PC-9 (cell line): ENCODE measurements at regions not wholly inside any gene's neighbourhood (a gene's known extent, or its start where the extent isn't known, plus 50 kb on each side); places are given as distances from the start of the nearest gene placed in this dataset.
A peak's percentile ranks its signal among the peaks of the same experiment; 100 is the strongest.

ENCODE experiments used
- BruUV-seq: library from RNA; stranded (reverse); fragments of 400-500 nt; replicated peaks from 2 replicates; lab custom pipeline; 2021; lab: Mats Ljungman, UMichigan
- CTCF ChIA-PET: fragments of 300-600 bp; sonication (Branson Sonifier 250); formaldehyde crosslinking; loops from one replicate; lab custom pipeline; 2022; ENCODE audit warnings: antibody characterized with exemption; lab: Charles Lee
- POLR2A ChIA-PET: fragments of 300-600 bp; sonication (Branson Sonifier 250); formaldehyde crosslinking; loops from one replicate; lab custom pipeline; 2022; ENCODE audit warnings: antibody characterized with exemption; ENCODE audit not compliant: unreplicated experiment; lab: Charles Lee
- DNase-seq, 2 experiments: peaks; one replicate each; pipeline versions ENCODE4 v3.0.0 to v3.0.0-alpha.2; 2015 to 2022; ENCODE audit warnings: mixed read lengths in 1 of 2
- H2AFZ ChIP-seq: fragments of 200-600 bp; sonication (generic); 2 replicates; pipeline ENCODE4 v1.8.1; 2017; ENCODE audit warnings: antibody characterized with exemption
- H3F3A ChIP-seq: fragments of 200-600 bp; sonication (generic); 2 replicates; pipeline ENCODE4 v1.8.1; 2017; ENCODE audit warnings: antibody characterized with exemption, mild to moderate bottlenecking, low read depth; ENCODE audit not compliant: insufficient read depth
- H3K27ac ChIP-seq: fragments of 200-600 bp; sonication (generic); 2 replicates; pipeline ENCODE4 v1.6.1; 2016; ENCODE audit warnings: mixed run types
- H3K27me3 ChIP-seq: fragments of 200-600 bp; sonication (generic); 2 replicates; pipeline ENCODE4 v1.6.1; 2016; ENCODE audit warnings: low read depth, mixed run types; ENCODE audit not compliant: insufficient read depth
- H3K36me3 ChIP-seq: fragments of 200-600 bp; sonication (generic); 2 replicates; pipeline ENCODE4 v1.6.1; 2016; ENCODE audit warnings: low read depth, mixed run types
- H3K4me1 ChIP-seq: fragments of 200-600 bp; sonication (generic); replicated peaks from 2 replicates; pipeline ENCODE4 v1.6.1; 2016; ENCODE audit warnings: mixed run types; ENCODE audit not compliant: insufficient read depth
- H3K4me2 ChIP-seq: fragments of 200-600 bp; sonication (generic); 2 replicates; pipeline ENCODE4 v1.6.1; 2017; ENCODE audit warnings: mixed run types
- H3K4me3 ChIP-seq: fragments of 200-600 bp; sonication (generic); 2 replicates; pipeline ENCODE4 v1.6.1; 2016; ENCODE audit warnings: mixed run types
- H3K79me2 ChIP-seq: fragments of 200-600 bp; sonication (generic); 2 replicates; pipeline ENCODE4 v1.6.1; 2017; ENCODE audit warnings: low read depth, mixed run types
- H3K9me2 ChIP-seq: fragments of 200-600 bp; sonication (generic); 2 replicates; pipeline ENCODE4 v1.8.1; 2017; ENCODE audit warnings: mild to moderate bottlenecking; ENCODE audit not compliant: insufficient read depth
- H3K9me3 ChIP-seq: fragments of 200-600 bp; sonication (generic); 2 replicates; pipeline ENCODE4 v1.8.1; 2016; ENCODE audit warnings: low read depth; ENCODE audit not compliant: insufficient read depth
- H4K20me1 ChIP-seq: fragments of 200-600 bp; sonication (generic); 2 replicates; pipeline ENCODE4 v1.8.1; 2017; ENCODE audit not compliant: insufficient read depth
- CTCF ChIP-seq: fragments of 200-600 bp; sonication (generic); conservative IDR thresholded peaks from 2 replicates; pipeline ENCODE4 v1.6.1; 2017; ENCODE audit warnings: mixed run types, antibody characterized with exemption, mild to moderate bottlenecking, moderate library complexity
- EZH2 ChIP-seq: fragments of 200-600 bp; sonication (generic); IDR thresholded peaks from 2 replicates; pipeline ENCODE4 v1.8.0; 2017; ENCODE audit warnings: antibody characterized with exemption, low read depth
- intact Hi-C: fragments of 100-400 bp; cut with micrococcal nuclease; formaldehyde crosslinking; loops from one replicate; pipeline ENCODE4 v1.10.0; 2022; ENCODE audit not compliant: unreplicated experiment

GRCh38 chr13:106036870-106037269 is 498.6 kb downstream of the EFNB2 start:
- Histone ChIP-seq H3F3A (no peaks in the 10 kb centered on the region), H3K4me2 (no peak overlapping the region), H3K4me1 (peaks cover 8% of the 10 kb centered on the region; the same call in 1 of the 2 replicates), H2AFZ (no peak overlapping the region), H3K36me3 (no peaks in the 10 kb centered on the region), H3K27ac (no peak overlapping the region), H3K9me2 (no peaks in the 10 kb centered on the region), H3K9me3 (0 out of 2 replicates have a peak, but pooled peaks cover 2% of the 10 kb centered on the region), H3K4me3 (no peak overlapping the region), H3K79me2 (no peaks in the 10 kb centered on the region), H4K20me1 (no peaks in the 10 kb centered on the region), H3K27me3 (no peaks in the 10 kb centered on the region)
- ChIA-PET POLR2A (no interaction called here), CTCF (no interaction called here)
- TF ChIP-seq CTCF (no peak), EZH2 (no peak)
- BruUV-seq, result no TSS peak
- intact Hi-C loops, result no loop called here
- DNase-seq, result no peak

GRCh38 chr13:106034201-106034600 is 501.3 kb downstream of the EFNB2 start:
- POLR2A ChIA-PET, result interaction anchor here (0.6 kb wide), 1 partner anchor 448 kb away, joined by 9 read pairs; no protein-coding TSS in a partner anchor
- Histone ChIP-seq H3K4me2 (no peak overlapping the region), H3K36me3 (no peaks in the 10 kb centered on the region), H3K9me2 (no peaks in the 10 kb centered on the region), H3K27ac (no peak overlapping the region), H4K20me1 (no peaks in the 10 kb centered on the region), H3F3A (no peaks in the 10 kb centered on the region), H3K9me3 (0 out of 2 replicates have a peak, but pooled peaks cover 2% of the 10 kb centered on the region), H3K4me1 (peaks cover 11% of the 10 kb centered on the region; the same call in 1 of the 2 replicates), H3K4me3 (no peak overlapping the region), H3K27me3 (no peaks in the 10 kb centered on the region), H2AFZ (no peak overlapping the region), H3K79me2 (no peaks in the 10 kb centered on the region)
- no peak for TF ChIP-seq CTCF
- intact Hi-C loops, result no loop called here
- no TSS peak for BruUV-seq
- no peak for DNase-seq
- CTCF ChIA-PET, result no interaction called here

GRCh38 chr13:106033659-106034058 is 501.8 kb downstream of the EFNB2 start:
- ChIA-PET CTCF (no interaction called here), POLR2A (interaction anchor here (0.6 kb wide), 1 partner anchor 448 kb away, joined by 9 read pairs; no protein-coding TSS in a partner anchor)
- H3K27me3 ChIP-seq, result no peaks in the 10 kb centered on the region
- H3K79me2 ChIP-seq, result no peaks in the 10 kb centered on the region
- intact Hi-C loops, result no loop called here
- TF ChIP-seq CTCF, result peak; percentile 34; the same call in 1 of the 2 replicates
- no peak for TF ChIP-seq EZH2
- no peaks in the 10 kb centered on the region for H4K20me1 ChIP-seq
- no peaks in the 10 kb centered on the region for H3F3A ChIP-seq
- no peak overlapping the region for H3K27ac ChIP-seq
- no TSS peak for BruUV-seq
- H3K36me3 ChIP-seq, result no peaks in the 10 kb centered on the region
- no peak overlapping the region for H3K4me3 ChIP-seq
- 0 out of 2 replicates have a peak, but pooled peaks cover 2% of the 10 kb centered on the region for H3K9me3 ChIP-seq
- H2AFZ ChIP-seq, result no peak overlapping the region
- no peak overlapping the region for H3K4me2 ChIP-seq
- peaks cover 10% of the 10 kb centered on the region; the same call in 1 of the 2 replicates for H3K4me1 ChIP-seq
- no peaks in the 10 kb centered on the region for H3K9me2 ChIP-seq
- DNase-seq, result peak in 1 of 2 experiments; percentile 47
